HepG2 (cell line): ENCODE measurements at regions not wholly inside any gene's neighbourhood (a gene's known extent, or its start where the extent isn't known, plus 50 kb on each side); places are given as distances from the start of the nearest gene placed in this dataset.

Experiments
- CBX2 ChIP-seq, 2 experiments: fragments of 200-600 bp in 1 of 2; sonication (generic); formaldehyde crosslinking in 1 of 2; IDR thresholded peaks; 2 replicates each; pipeline versions ENCODE4 v1.7.0 to v1.8.1; 2018 to 2022; ENCODE audit warnings: low read depth in 2 of 2, low read length in 1 of 2, mild to moderate bottlenecking in 1 of 2, missing genetic modification reagents in 1 of 2
- CCAR2 ChIP-seq: fragments of 200-400 bp; formaldehyde crosslinking; optimal IDR thresholded peaks from 2 replicates; pipeline ENCODE3; 2018; ENCODE audit warnings: low read depth, mild to moderate bottlenecking, low read length, moderate library complexity
- CHD4 ChIP-seq: fragments of 200-600 bp; sonication (generic); IDR thresholded peaks from 2 replicates; pipeline ENCODE4 v1.7.0; 2017; ENCODE audit warnings: mild to moderate bottlenecking, low read length, borderline replicate concordance
- EEA1 ChIP-seq: sonication (generic); formaldehyde crosslinking; IDR thresholded peaks from 2 replicates; pipeline ENCODE4 v1.5.1; 2020; ENCODE audit warnings: mild to moderate bottlenecking, missing genetic modification reagents, borderline replicate concordance
- GFI1 ChIP-seq: sonication (generic); formaldehyde crosslinking; IDR thresholded peaks from 2 replicates; pipeline ENCODE4 v1.5.0; 2020; ENCODE audit warnings: missing genetic modification reagents, mild to moderate bottlenecking, borderline replicate concordance
- HIVEP1 ChIP-seq: sonication (generic); formaldehyde crosslinking; IDR thresholded peaks from 2 replicates; pipeline ENCODE4 v1.4.0; 2020; ENCODE audit warnings: mild to moderate bottlenecking, missing genetic modification reagents
- HOXA9 ChIP-seq: sonication (generic); formaldehyde crosslinking; IDR thresholded peaks from 2 replicates; pipeline ENCODE4 v1.8.1; 2022; ENCODE audit warnings: missing genetic modification reagents, mild to moderate bottlenecking, moderate library complexity, borderline replicate concordance
- KLF16 ChIP-seq, 2 experiments: sonication (generic) in 1 of 2; formaldehyde crosslinking in 1 of 2; IDR thresholded peaks; 2 replicates each; pipeline versions ENCODE4 v1.6.1 to v1.8.0; 2016 to 2023; ENCODE audit warnings: missing genetic modification reagents in 2 of 2, missing compliant biosample characterization in 1 of 2
- NR2F6 ChIP-seq, 2 experiments: IDR thresholded peaks; 2 replicates each; pipeline ENCODE4 v1.6.1; 2016; ENCODE audit warnings: antibody characterized with exemption in 1 of 2, mild to moderate bottlenecking in 1 of 2
- PAWR ChIP-seq: sonication (generic); formaldehyde crosslinking; IDR thresholded peaks from 2 replicates; pipeline ENCODE4 v1.4.0; 2020; ENCODE audit warnings: missing genetic modification reagents, mild to moderate bottlenecking, borderline replicate concordance
- PRDM15 ChIP-seq: sonication (generic); formaldehyde crosslinking; IDR thresholded peaks from 2 replicates; pipeline ENCODE4 v1.4.0; 2020; ENCODE audit warnings: missing genetic modification reagents
- REPIN1 ChIP-seq: sonication (generic); formaldehyde crosslinking; IDR thresholded peaks from 2 replicates; pipeline ENCODE4 v1.8.0; 2022; ENCODE audit warnings: missing genetic modification reagents, low read depth, mild to moderate bottlenecking, borderline replicate concordance
- THAP11 ChIP-seq: IDR thresholded peaks from 2 replicates; pipeline ENCODE4 v1.6.1; 2016; ENCODE audit warnings: missing biosample characterization, missing genetic modification reagents
- THYN1 ChIP-seq: sonication (generic); formaldehyde crosslinking; IDR thresholded peaks from 2 replicates; pipeline ENCODE4 v1.8.1; 2023; ENCODE audit warnings: low read depth, mild to moderate bottlenecking, moderate library complexity, missing genetic modification reagents, borderline replicate concordance
- ZC3H4 ChIP-seq: sonication (generic); formaldehyde crosslinking; IDR thresholded peaks from 2 replicates; pipeline ENCODE4 v1.4.0; 2020; ENCODE audit warnings: missing genetic modification reagents, borderline replicate concordance
- ZFP37 ChIP-seq: sonication (generic); formaldehyde crosslinking; IDR thresholded peaks from 2 replicates; pipeline ENCODE4 v1.4.0; 2020; ENCODE audit warnings: missing genetic modification reagents, borderline replicate concordance
- ZMYM3 ChIP-seq: sonication (generic); formaldehyde crosslinking; IDR thresholded peaks from 2 replicates; pipeline ENCODE4 v1.5.1; 2020; ENCODE audit warnings: mild to moderate bottlenecking, missing genetic modification reagents
- ZNF256 ChIP-seq: sonication (generic); formaldehyde crosslinking; conservative IDR thresholded peaks from 2 replicates; pipeline ENCODE4 v1.4.0; 2020; ENCODE audit warnings: missing genetic modification reagents
- ZNF792 ChIP-seq: IDR thresholded peaks from 2 replicates; pipeline ENCODE4 v1.6.1; 2016
- ZNF850 ChIP-seq: sonication (generic); formaldehyde crosslinking; conservative IDR thresholded peaks from 2 replicates; pipeline ENCODE4 v1.9.0; 2021; ENCODE audit warnings: mild to moderate bottlenecking, missing genetic modification reagents
- TF ChIP-seq, protein P1 (sequence below): sonication (generic); formaldehyde crosslinking; IDR thresholded peaks from 2 replicates; pipeline ENCODE4 v1.5.1; 2020; ENCODE audit warnings: mild to moderate bottlenecking, moderate library complexity, missing genetic modification reagents

DNA sequence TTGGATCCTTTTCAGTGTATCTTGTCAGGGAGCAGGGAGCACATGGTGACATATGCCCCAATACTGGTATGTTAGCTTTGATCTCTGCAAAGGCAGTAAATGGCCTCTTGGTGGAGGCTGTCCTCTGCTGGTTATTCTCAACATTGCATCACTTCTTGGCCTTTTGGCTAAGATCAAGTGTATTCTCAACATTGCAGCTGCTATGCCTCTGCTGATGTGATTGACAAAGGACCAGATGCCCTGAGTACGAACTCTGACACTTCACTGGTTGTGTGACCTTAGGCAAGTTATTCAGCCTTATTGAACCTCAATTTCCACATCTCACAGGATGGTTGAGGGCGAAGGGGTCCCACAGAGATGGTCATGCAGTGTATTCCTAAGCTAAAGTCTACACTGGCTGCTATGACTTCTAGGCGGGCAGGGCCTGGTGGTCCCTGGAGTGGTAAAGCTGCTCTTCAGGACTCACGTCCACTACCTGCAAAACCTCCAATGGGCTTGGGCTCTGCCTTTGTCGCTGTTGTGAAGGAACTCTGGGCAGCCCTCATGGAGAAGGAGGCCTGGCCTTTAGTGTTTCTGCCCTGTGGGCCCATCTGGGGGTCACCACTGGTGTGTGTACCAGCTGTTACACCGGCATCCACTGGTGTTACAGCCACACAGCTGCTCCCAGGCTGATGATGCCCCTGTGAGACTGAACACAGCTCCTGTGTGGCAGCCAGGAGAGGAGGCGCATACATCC is 64.8 kb downstream of the DNTTIP2 start (continued):
- TF ChIP-seq, protein P1, sequence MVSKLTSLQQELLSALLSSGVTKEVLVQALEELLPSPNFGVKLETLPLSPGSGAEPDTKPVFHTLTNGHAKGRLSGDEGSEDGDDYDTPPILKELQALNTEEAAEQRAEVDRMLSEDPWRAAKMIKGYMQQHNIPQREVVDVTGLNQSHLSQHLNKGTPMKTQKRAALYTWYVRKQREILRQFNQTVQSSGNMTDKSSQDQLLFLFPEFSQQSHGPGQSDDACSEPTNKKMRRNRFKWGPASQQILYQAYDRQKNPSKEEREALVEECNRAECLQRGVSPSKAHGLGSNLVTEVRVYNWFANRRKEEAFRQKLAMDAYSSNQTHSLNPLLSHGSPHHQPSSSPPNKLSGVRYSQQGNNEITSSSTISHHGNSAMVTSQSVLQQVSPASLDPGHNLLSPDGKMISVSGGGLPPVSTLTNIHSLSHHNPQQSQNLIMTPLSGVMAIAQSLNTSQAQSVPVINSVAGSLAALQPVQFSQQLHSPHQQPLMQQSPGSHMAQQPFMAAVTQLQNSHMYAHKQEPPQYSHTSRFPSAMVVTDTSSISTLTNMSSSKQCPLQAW (CRISPR knock-in tag) = no peak
- TF ChIP-seq CHD4 (no peak), NR2F6 (IDR thresholded peaks at IDR 0.05) (0 out of 2 replicates have a peak, but pooled peaks have one; percentile 25), NR2F6 (CRISPR knock-in tag; IDR thresholded peaks at IDR 0.05) (peak; percentile 64; the same call in 1 of the 2 replicates), GFI1 (CRISPR knock-in tag) (0 out of 2 replicates have a peak, but pooled peaks have one; percentile 41), PRDM15 (CRISPR knock-in tag) (no peak), KLF16 (CRISPR knock-in tag; IDR thresholded peaks at IDR 0.05) (0 out of 4 replicates have a peak, but pooled peaks of 1 of the 2 experiments have one; percentile 78), REPIN1 (peak; percentile 39; the same call in 1 of the 2 replicates), ZNF792 (peak; percentile 76; the same call in 1 of the 2 replicates), THYN1 (CRISPR knock-in tag) (no peak), ZFP37 (CRISPR knock-in tag) (0 out of 2 replicates have a peak, but pooled peaks have one; percentile 38), ZNF850 (no peak), HIVEP1 (no peak), CBX2 (IDR thresholded peaks at IDR 0.05; ENCODE audit: low read depth, low read length) (no peak), CBX2 (CRISPR knock-in tag; IDR thresholded peaks at IDR 0.05; ENCODE audit: low read depth) (no peak), ZMYM3 (no peak), EEA1 (CRISPR knock-in tag) (no peak), HOXA9 (CRISPR knock-in tag) (no peak), ZNF256 (CRISPR knock-in tag) (no peak), ZC3H4 (CRISPR knock-in tag) (no peak), PAWR (CRISPR knock-in tag) (no peak), THAP11 (CRISPR knock-in tag) (no peak), CCAR2 (no peak)
